LNCaP clone FGC (cell line): ENCODE measurements at regions not wholly inside any gene's neighbourhood (a gene's known extent, or its start where the extent isn't known, plus 50 kb on each side); places are given as distances from the start of the nearest gene placed in this dataset.

ENCODE experiments used
- DNase-seq: peaks from one replicate; pipeline ENCODE4 v3.0.0-alpha.2; 2011; ENCODE audit warnings: low read depth
- H3K4me3 ChIP-seq: 2 replicates; pipeline ENCODE4 v1.5.1; 2011; ENCODE audit warnings: mild to moderate bottlenecking, low read depth, low read length, control low read depth
- CTCF ChIP-seq: IDR thresholded peaks from 2 replicates; pipeline ENCODE4 v1.5.1; 2012; ENCODE audit warnings: mild to moderate bottlenecking; ENCODE audit not compliant: control insufficient read depth, insufficient read depth; ENCODE audit errors: extremely low read depth

GRCh38 chr6:106895703-106896040, 78.9 kb downstream of the CD24 start:
- DNase-seq = no peak
- no peak overlapping the region for H3K4me3 ChIP-seq
- no peak for TF ChIP-seq CTCF

DNA sequence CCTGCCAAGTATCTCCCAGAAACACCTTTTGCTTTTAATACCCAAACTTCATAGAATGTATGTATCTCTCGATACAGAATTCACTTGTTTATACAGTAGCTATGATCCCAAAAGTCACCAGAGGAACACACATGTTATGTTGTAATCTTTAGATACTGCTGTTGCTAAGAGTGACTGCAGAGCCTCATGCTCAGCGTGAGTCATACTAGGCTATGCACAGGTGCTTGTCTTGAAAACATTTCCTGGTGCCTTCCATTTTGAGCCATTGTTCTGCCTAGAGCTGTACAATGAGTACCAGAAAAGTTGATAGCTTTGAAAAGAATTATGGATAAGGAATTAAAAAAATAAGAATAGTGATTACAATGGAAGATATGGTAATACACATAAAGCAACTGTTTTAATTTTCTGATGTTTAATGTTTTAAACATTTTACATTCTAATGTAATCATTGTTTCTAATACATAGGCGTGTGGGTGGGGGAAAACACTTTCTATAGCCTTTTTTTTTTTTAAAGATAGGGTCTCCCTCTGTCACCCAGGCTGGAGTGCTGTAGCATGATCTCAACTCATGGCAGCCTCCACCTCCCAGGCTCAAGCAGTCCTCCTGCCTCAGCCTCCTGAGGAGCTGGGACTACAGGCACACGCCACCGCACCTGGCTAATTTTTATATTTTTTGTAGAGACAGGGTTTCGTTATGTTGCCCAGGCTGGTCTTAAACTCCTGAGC, 79.4 kb downstream of the CD24 start:
- DNase-seq = no peak
- H3K4me3 ChIP-seq = no peak overlapping the region
- TF ChIP-seq CTCF = no peak

DNA sequence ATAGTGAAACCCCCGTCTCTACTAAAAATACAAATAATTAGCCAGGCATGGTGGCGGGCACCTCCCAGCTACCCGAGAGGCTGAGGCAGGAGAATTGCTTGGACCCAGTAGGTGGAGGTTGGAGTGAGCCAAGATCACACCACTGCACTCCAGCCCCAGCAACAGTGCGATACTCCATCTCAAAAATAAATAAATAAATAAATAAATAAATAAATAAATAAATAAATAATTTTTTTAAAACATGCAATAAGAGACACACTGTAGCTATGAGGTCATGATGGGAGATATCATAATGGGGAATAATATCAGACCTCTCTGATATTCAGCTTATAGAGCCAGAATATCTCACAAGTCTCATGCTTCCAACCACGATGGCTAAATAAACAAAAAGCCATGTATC, 82.3 kb downstream of the CD24 start:
- no peak for DNase-seq

DNA sequence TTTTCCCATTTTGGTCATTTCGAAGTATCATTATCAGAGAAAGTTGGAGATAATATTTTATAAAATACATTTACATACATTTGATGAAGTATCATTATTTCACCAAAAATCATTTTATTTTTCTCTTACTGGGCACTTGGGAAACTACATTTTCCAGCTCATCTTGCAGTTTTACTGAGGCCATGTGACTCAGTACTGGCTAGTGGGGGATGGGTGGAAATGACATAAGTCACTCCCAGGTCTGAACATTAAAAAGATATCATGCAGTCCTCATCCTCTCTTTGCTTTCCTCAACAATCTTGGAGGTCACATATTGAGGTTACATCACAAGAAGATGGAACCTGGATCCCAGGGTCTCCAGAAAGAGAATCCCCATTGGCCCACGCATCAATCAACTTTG, 84.1 kb downstream of the CD24 start:
- TF ChIP-seq CTCF = no peak

More for the DNA sequence above, 82.3 kb downstream of the CD24 start:
- no peak for TF ChIP-seq CTCF
- H3K4me3 ChIP-seq = no peak overlapping the region

GRCh38 chr6:106889692-106890091, 84.8 kb downstream of the CD24 start:
- TF ChIP-seq CTCF = no peak
- no peak for DNase-seq
- no peak overlapping the region for H3K4me3 ChIP-seq

More for the DNA sequence above, 84.1 kb downstream of the CD24 start:
- DNase-seq = no peak
- no peak overlapping the region for H3K4me3 ChIP-seq

- no peak for DNase-seq
- TF ChIP-seq CTCF = no peak
- H3K4me3 ChIP-seq = no peak overlapping the region
Measured at GRCh38 chr6:106886922-106887797, 87.4 kb downstream of the CD24 start.
